Small intestine (tissue), 7 donors: ENCODE measurements at regions not wholly inside any gene's neighbourhood (a gene's known extent, or its start where the extent isn't known, plus 50 kb on each side); places are given as distances from the start of the nearest gene placed in this dataset.

Experiments
- DNase-seq, 2 donors: peaks; one replicate each; pipeline versions ENCODE4 v3.0.0 to v3.0.0-alpha.2; 2013
- FAIRE-seq: peaks from 2 replicates; lab custom pipeline; 2012; peaks lifted over from hg19 to GRCh38; lab: Jason Lieb, UNC
- H3K27ac ChIP-seq, 3 donors: one replicate each; pipeline ENCODE4 v1.5.1; 2013; ENCODE audit warnings: low read length in 2 of 3, mild to moderate bottlenecking in 2 of 3, control low read depth in 1 of 3, inconsistent platforms in 1 of 3, low read depth in 1 of 3, moderate library complexity in 1 of 3
- H3K27me3 ChIP-seq, 3 donors: one replicate each; pipeline ENCODE4 v1.6.1; 2013; ENCODE audit warnings: low read length in 3 of 3, inconsistent platforms in 1 of 3; ENCODE audit not compliant: control insufficient read depth in 3 of 3, insufficient read depth in 3 of 3
- H3K36me3 ChIP-seq, 3 donors: one replicate each; pipeline ENCODE4 v1.6.1; 2013; ENCODE audit warnings: low read length in 3 of 3, inconsistent platforms in 1 of 3, low read depth in 1 of 3, mild to moderate bottlenecking in 1 of 3, moderate library complexity in 1 of 3; ENCODE audit not compliant: control insufficient read depth in 3 of 3, insufficient read depth in 2 of 3
- H3K4me1 ChIP-seq, 3 donors: one replicate each; pipeline ENCODE4 v1.6.1; 2013; ENCODE audit warnings: low read length in 2 of 3, inconsistent platforms in 1 of 3, low read depth in 1 of 3, mild to moderate bottlenecking in 1 of 3, moderate library complexity in 1 of 3; ENCODE audit not compliant: control insufficient read depth in 3 of 3, insufficient read depth in 2 of 3
- H3K4me3 ChIP-seq, 3 donors: one replicate each; pipeline ENCODE4 v1.5.1; 2013; ENCODE audit warnings: low read length in 3 of 3, control low read depth in 1 of 3, inconsistent platforms in 1 of 3, low read depth in 1 of 3, mild to moderate bottlenecking in 1 of 3, moderate library complexity in 1 of 3
- H3K9me3 ChIP-seq, 2 donors: one replicate each; pipeline ENCODE4 v1.6.1; 2013; ENCODE audit warnings: low read depth in 1 of 2, low read length in 1 of 2; ENCODE audit not compliant: control insufficient read depth in 2 of 2, insufficient read depth in 1 of 2
- WGBS, 3 donors: extraction: QIAGEN DNeasy Blood & Tissue Kit; methylation state at CpG; one replicate each; pipeline ENCODE4 v1.1.7; 2013; 5-methylcytosine and 5-hydroxymethylcytosine counted together
- donor health status: healthy with polysubstance abuse.
- donor health status: control.
- donor health status: control.
- donor health status: Bipolar disorder and iron deficiency.
- donor health status: healthy.

GRCh38 chr10:3442451-3442990 lies 269.9 kb upstream of the PITRM1 start:
- no peak for FAIRE-seq
- 79 to 89% (median 83%) methylated on average over 8 of the region's 8 CpGs for WGBS, 3 donors
- H3K36me3 ChIP-seq: no peaks in the 10 kb centered on the region

DNA sequence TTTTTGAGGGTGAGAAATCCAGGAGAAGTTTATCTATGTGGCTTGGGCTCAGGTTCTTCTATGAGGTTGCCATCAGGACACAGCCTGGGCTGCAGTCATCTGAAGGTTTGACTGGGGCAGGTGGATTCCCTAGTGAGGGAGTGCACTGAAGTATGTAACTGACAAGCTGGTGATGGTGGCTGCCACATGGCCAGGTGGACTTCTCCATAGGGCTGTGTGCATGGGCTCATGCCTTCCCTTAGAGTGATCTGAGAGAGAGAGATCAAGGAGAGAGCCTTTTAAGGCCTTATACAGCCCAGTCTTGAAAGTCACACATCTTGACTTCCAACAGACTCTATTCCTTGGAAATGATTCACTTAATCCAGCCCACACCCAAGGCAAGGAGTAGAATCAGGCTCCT lies 266.6 kb upstream of the PITRM1 start:
- Histone ChIP-seq H3K27ac (no peak overlapping the region), H3K9me3 (peaks cover 0 to 12% of the 10 kb centered on the region in 2 donors), H3K27me3 (no peaks in the 10 kb centered on the region), H3K36me3 (no peaks in the 10 kb centered on the region), H3K4me1 (no peaks in the 10 kb centered on the region), H3K4me3 (no peak overlapping the region)
- no peak for DNase-seq
- no peak for FAIRE-seq

More at GRCh38 chr10:3442451-3442990, 269.9 kb upstream of the PITRM1 start:
- peaks cover 0 to 14% of the 10 kb centered on the region in 2 donors for H3K9me3 ChIP-seq
- no peaks in the 10 kb centered on the region for H3K27me3 ChIP-seq
- no peaks in the 10 kb centered on the region for H3K4me1 ChIP-seq
- H3K27ac ChIP-seq: no peak overlapping the region
- no peak for DNase-seq
- no peak overlapping the region for H3K4me3 ChIP-seq

GRCh38 chr10:3438606-3439005 lies 266.0 kb upstream of the PITRM1 start:
- Histone ChIP-seq H3K27me3 (no peaks in the 10 kb centered on the region), H3K4me3 (no peak overlapping the region), H3K4me1 (no peaks in the 10 kb centered on the region), H3K9me3 (peaks cover 0 to 12% of the 10 kb centered on the region in 2 donors), H3K27ac (no peak overlapping the region), H3K36me3 (no peaks in the 10 kb centered on the region)
- DNase-seq (no peak), FAIRE-seq (no peak)
- 78 to 83% (median 81%) methylated on average over 4 of the region's 4 CpGs for WGBS, 3 donors

GRCh38 chr10:3435671-3436070 lies 263.1 kb upstream of the PITRM1 start:
- H3K4me3 ChIP-seq: no peak overlapping the region
- no peaks in the 10 kb centered on the region for H3K4me1 ChIP-seq
- H3K27ac ChIP-seq: no peak overlapping the region
- H3K36me3 ChIP-seq: no peaks in the 10 kb centered on the region
- FAIRE-seq: no peak
- 50 to 54% (median 53%) methylated on average over 4 of the region's 4 CpGs for WGBS, 3 donors
- DNase-seq: no peak
- H3K9me3 ChIP-seq: peaks cover 0 to 7% of the 10 kb centered on the region in 2 donors
- H3K27me3 ChIP-seq: no peaks in the 10 kb centered on the region

DNA sequence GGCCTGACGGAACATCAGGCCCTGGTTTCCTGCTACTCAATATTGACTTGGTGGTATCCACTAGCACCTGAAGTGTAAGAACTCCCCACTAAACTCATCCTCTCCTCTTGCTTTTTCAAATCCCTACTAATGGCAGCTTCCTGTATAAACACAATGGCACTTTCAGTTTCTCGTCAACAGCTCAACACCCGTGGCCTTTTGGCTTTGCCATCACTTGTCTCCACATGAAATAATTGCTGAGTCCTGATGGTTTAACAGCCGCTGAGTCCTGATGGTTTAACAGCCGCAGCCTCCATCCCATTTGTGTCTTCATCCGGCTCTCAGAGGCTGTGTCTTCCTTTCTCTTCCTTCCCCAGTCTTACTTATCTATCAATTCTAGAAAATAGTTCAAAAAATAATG lies 261.4 kb upstream of the PITRM1 start:
- 74 to 80% (median 77%) methylated on average over 6 of the region's 6 CpGs for WGBS, 3 donors
- no peak overlapping the region for H3K4me3 ChIP-seq
- H3K4me1 ChIP-seq: no peaks in the 10 kb centered on the region
- FAIRE-seq: no peak
- peaks cover 0 to 4% of the 10 kb centered on the region in 2 donors for H3K9me3 ChIP-seq
- H3K27ac ChIP-seq: peak overlapping the region in 1 of 3 donors; percentile 40
- DNase-seq: no peak
- no peaks in the 10 kb centered on the region for H3K27me3 ChIP-seq
- no peaks in the 10 kb centered on the region for H3K36me3 ChIP-seq

DNA sequence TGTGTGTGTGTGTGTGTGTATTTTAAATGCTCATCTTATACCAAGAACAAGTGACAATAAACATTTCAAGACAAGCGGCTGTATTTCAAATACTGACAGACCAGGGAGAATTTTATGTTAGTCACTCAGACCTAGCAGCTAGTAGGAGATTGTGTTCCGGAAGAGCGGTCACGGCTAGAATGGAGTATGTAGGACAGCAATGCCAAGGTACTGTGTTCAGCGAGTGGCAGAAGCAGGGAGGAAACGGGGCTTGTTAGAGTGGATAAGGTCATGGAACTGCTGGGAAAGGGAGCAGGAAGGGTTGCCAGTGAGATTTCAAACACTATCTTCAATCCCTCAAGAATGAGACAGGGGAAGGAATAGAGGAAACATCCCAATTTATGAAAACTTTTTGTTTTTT lies 260.5 kb upstream of the PITRM1 start:
- FAIRE-seq (no peak), DNase-seq (no peak)
- H3K27ac ChIP-seq: no peak overlapping the region
- H3K4me3 ChIP-seq: no peak overlapping the region
- H3K9me3 ChIP-seq: peaks cover 0 to 2% of the 10 kb centered on the region in 2 donors
- H3K36me3 ChIP-seq: no peaks in the 10 kb centered on the region
- 89 to 96% (median 95%) methylated on average over 6 of the region's 6 CpGs for WGBS, 3 donors
- H3K4me1 ChIP-seq: no peaks in the 10 kb centered on the region
- no peaks in the 10 kb centered on the region for H3K27me3 ChIP-seq

DNA sequence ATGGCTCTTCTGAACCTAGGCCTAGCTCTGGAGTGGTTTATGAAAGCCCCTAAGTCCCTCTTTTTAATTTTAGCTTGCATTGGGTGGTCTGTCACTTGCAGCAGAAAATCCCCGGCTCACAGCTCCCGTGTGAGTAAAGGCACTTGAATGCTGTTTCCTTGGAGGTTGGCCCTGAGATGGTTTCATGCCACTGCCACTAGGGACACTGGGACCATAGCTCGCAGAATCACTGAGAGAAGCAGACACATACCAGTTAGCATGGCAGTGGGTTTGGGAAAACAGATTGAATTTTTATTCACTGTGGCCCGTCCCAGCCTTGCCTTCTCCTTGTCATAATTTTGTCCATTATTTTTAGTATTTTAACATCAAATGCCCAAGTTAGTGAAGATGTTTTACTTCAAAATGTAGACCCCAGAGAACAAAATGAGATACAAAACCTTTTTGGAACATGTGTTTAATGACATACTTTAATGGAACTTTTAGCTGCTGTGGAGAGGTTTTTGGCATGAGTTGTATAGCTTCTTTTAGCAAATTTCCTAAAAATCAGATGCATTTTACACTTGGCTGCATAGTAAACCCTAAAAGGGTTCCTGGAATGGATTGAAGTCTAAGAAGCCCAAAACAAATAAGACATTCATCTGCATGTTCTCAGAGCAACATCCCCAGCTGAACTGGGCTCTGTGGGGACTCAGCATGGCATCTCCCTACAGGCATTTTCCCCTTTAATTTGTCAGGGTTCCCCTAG lies 259.7 kb upstream of the PITRM1 start:
- Histone ChIP-seq H3K36me3 (no peaks in the 10 kb centered on the region), H3K9me3 (no peaks in the 10 kb centered on the region), H3K4me3 (no peak overlapping the region), H3K27me3 (no peaks in the 10 kb centered on the region), H3K4me1 (no peaks in the 10 kb centered on the region), H3K27ac (no peak overlapping the region)
- FAIRE-seq (no peak), DNase-seq (no peak)
- WGBS, 3 donors: 88 to 94% (median 93%) methylated on average over 4 of the region's 4 CpGs

GRCh38 chr10:3430501-3430900 lies 257.9 kb upstream of the PITRM1 start:
- 82 to 92% (median 89%) methylated on average over 1 of the region's 1 CpG for WGBS, 3 donors
- FAIRE-seq: no peak
- H3K27me3 ChIP-seq: no peaks in the 10 kb centered on the region
- no peak overlapping the region for H3K4me3 ChIP-seq
- no peak overlapping the region for H3K27ac ChIP-seq
- H3K4me1 ChIP-seq: peaks cover 0 to 11% (median 4%) of the 10 kb centered on the region in 3 donors
- no peaks in the 10 kb centered on the region for H3K9me3 ChIP-seq
- DNase-seq: no peak
- H3K36me3 ChIP-seq: no peaks in the 10 kb centered on the region
